ENCODE measurements at regions not wholly inside any gene's neighbourhood (a gene's known extent, or its start where the extent isn't known, plus 50 kb on each side); places are given as distances from the start of the nearest gene placed in this dataset.
"Not testable (repeated sequence)": the region's sequence is repeated elsewhere in the genome, so short reads cannot be mapped to it uniquely, and the experiment has no call there.

DNA sequence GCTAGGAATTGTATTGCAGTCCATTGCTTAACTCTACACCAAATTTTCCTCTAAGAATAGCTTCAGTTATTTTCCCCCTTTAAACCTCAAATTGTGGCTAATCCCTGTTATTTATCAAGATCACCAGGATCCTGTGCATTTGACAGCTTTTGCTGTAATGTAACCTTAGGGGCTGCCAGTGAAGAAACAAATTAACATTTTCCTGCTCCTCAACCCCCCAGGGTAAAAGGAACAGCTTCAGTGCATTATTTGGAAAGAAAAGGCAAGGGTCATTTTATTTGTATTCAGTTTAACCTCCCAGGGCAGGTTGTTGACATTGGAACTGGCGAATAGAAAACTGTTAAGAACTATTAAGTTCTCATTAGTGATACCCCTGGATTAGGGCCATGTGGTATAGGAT lies 57.0 kb downstream of the PCDH20 start:
- no peak for DNase-seq

GRCh38 chr13:61350341-61350740 lies 65.3 kb downstream of the PCDH20 start:
- no peak for DNase-seq

DNA sequence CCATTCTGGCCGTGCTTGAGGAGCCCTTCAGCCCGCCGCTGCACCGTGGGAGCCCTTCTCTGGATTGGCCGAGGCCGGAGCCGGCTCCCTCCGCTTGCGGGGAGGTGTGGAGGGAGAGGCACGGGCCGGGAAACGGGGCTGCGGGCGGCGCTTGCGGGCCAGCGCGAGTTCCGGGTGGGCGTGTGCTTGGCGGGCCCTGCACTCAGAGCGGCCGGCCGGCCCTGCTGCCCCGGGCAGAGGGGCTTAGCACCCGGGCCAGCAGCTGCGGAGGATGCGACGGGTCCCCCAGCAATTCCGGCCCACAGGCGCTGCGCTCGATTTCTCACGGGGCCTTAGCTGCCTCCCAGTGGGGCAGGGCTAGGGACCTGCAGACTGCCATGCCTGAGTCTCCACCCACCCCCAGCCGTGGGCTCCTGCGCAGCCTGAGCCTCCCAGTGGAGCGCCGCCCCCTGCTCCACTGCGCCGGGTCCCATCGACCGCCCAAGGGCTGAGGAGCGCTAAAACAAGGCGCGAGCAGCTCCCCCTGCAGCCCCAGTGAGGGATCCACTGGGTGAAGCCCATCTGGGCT lies 76.5 kb downstream of the PCDH20 start:
- no peak for DNase-seq

GRCh38 chr13:61316647-61317046 lies 99.0 kb downstream of the PCDH20 start:
- no peak for DNase-seq

GRCh38 chr13:61294467-61295191 lies 121.0 kb downstream of the PCDH20 start:
- no peak for DNase-seq

DNA sequence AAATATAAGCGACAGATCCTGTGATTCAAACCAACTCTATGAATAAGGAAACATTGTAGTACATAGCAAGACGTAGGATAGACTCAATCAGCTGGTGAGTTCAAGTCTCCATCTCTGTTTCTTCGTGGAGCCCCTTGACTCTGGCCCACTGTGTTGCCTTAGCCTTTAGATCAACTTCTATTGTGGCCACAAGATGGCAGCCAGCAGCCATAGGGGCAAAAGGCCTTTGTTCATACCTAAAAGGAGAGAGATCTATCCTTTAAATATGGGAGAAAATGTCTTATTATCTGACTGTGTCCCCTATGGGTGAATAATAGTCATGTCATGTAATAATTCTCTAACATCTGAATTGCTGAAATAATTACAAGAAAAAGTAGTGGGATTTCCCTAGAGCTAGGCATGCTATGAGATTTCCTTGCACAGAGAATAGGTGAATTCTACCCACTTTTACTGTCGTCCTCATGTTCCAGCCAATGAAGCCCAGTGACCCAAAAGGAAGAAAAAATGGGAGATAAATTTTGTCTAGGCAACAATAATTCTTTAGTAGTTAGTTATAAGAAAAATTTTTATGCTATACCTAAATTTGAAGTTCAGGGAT lies 129.4 kb downstream of the PCDH20 start:
- DNase-seq = no peak

GRCh38 chr13:61277586-61278276 lies 137.9 kb downstream of the PCDH20 start:
- DNase-seq = no peak

GRCh38 chr13:61277088-61277487 lies 138.6 kb downstream of the PCDH20 start:
- DNase-seq = no peak

DNA sequence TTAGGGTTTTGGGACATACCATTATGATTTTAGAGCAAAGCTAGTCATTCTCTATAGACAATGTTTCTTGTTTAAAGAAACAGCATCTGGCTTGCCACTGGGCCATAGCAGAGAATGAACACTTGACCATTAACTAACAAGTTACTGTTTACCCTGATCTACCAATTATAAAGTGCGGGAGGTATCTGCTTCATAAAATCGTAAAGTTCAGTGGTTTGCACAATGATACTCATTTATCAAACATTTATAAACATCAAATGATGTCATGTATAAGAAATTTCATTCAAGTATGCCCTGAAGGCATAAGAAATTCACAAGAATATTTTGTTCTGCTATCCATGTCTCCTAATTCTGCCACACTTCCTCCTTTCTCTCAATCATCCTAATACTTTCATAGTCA lies 139.2 kb downstream of the PCDH20 start:
- no peak for DNase-seq

DNA sequence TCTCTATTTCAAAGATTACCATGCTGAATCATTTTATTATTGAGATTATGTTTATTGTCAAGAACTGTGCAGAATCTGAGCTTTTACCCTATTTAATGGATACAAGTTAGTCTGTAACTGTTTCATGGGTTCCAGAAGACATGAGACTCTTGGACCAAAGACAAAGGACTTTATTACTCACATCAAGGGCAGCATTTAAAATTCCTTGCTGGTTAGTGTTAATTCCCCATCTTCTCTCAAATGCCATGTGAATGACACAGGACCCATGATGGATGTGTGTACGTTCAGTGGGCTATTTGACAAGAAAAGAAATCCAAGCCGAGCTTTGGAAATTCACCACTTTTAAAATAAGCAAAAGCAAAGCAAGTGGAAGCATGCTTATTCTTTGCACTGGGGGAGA lies 139.9 kb downstream of the PCDH20 start:
- DNase-seq = no peak

GRCh38 chr13:61275251-61275650 lies 140.4 kb downstream of the PCDH20 start:
- no peak for DNase-seq

GRCh38 chr13:61266896-61267295 lies 148.8 kb downstream of the PCDH20 start:
- not testable (repeated sequence) for DNase-seq

DNA sequence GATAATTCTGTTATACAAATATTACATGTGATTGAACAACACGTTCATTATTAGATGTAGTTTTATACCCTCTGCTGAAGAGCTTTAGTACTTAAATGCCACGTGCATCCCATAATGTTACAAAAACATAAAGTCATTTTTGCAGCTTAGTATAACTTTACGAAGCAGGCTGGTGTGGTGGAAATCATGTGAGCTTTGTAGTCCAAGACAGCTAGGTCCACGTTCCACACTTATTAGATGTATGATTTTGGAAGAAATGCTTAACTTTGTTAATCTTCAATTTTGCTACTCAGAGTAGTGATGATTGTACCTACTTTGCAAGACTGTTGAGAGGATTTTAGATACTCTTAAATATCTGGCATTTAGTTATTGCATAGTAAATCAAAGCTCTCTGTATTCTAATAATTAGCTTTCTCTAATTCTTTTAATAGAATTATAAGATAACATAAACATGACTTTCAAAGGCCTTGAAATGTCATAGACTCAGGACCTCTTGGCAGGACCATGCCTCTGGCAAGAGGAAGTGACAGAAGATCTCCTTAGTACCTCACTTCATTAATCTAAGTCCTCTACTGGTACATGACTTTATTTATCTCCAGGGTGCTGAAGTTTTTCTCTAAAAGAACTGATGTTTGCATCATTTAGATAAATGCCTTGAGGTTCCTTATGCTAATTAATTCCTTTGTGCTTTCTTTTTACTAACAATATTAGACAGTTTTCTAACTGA lies 153.7 kb downstream of the PCDH20 start:
- DNase-seq = no peak

GRCh38 chr13:61258185-61258584 lies 157.5 kb downstream of the PCDH20 start:
- no peak for DNase-seq

DNA sequence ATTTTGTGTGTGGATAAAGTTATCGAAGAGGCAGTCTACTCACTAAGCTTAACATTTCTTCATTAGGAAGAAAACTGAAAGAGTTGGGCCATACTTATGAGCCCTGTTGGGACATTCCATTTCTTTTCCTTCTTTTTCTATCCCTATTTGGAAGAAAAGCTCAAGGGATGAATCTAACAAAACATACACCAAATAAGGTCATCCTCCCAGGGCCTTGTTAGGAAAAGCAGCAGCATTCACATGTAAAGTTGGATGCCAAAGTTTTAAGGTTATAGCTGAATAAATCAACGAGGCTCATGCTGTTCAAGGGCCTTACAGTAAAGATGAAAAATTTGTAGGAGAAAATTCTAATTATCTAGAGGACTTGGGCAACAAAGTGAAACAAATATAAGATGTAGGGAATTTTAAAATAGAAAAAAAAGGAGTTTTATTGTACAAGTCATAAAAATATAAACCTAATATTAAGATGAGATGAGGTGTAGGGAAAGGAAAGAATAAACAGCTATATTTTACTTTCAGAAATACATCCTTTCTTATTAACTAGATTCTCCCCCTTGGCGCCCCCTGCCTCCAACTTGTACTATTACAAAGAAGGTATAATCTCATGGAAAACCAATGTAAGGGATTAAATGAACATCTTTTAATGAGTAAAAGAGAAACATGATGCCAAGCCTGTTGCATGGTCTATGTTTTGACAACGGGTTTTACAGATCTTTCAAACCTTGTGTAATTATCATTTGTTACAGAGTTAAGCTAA lies 160.4 kb downstream of the PCDH20 start:
- no peak for DNase-seq

DNA sequence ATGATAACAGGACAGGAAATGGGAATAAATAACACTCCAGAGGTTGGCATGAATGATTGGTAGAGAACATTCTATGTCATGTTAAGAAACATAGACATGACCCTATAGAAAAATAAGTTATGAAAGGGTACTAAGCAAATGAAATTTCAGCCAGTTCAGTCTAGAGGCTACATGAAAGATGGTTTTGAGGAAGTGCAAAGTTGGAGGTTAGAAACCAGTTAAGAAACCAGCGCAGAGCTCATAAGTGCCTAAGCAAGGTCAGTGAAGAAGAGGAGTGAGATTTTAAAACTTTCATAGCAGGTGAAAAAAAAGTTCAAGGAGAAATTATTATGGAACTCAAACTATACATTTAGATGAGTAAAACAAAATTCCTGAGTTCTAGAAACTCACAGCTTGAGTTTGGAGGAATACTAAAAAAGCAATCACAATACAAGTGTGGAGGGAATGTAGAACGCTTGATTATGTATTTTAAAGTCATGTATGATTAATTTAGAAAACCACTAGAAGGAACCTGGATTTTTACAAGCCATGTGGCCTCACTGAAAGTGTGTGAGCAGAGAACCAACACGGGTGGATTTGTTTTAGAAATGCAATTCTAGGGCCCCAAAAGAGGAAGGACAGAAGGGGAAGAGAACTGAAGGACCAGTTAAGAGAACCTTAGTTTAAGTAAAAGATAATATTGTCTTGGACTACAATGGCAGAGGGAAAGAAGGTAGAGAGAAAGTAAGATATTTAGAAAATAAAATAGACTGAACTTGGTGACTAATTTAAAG lies 162.4 kb downstream of the PCDH20 start:
- DNase-seq = peak; percentile 63

DNA sequence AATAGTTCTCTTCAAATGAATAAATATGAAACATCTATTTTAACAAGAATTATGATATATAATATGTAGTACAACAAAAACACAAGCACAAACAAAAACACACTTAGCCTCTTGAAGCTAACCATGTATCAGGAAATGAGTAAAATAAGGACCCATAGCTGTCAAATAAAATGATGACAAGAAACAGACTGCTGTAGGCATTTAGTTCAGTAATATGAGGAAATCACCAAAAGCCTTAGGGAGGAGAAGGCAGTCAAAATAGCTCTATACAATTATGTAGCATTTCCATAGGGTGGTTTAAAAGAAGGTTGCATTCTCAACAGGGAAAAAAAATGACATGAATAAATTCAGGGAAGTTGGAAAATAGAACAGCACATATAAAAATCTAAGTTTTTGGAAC lies 163.4 kb downstream of the PCDH20 start:
- no peak for DNase-seq

DNA sequence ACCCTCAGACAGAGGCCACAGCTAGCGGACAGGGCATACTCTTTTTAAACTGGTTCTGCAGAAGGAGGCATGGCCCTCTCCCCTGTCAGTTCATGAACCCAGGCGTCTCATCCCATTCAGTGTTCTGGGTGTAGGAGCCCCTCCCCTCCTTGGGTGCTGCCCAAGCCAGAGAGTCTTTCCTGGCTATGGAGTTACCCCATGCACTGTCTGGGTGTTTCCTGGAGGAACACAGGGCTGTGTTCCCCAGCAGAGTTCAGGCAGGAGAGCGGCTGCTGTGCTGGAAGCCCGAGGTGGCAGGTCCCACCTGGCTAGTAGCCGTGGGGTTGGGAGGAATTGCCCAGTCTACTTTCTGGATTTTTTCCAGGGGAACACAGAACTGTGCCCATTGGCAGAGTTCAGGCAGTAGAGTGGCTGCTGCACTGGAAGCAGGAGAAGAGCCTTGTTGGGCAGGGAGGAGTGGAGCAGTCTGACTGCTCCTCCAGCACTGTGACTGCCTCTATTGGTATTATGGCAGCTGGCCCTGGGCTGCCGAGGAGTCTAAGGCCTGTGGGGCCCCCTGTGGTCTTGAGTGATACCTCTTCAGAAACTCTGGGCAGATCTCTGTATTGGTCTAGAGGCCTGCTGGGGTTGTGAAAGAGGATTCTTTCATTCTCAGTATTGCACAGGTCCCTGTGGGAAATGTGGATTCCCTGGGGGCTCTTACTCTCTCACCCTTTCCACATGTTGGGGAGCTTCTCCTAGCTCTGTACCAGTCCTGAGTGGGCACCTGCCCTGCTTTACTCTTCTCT lies 168.3 kb downstream of the PCDH20 start:
- no peak for DNase-seq

GRCh38 chr13:61246351-61246750 lies 169.3 kb downstream of the PCDH20 start:
- no peak for DNase-seq

DNA sequence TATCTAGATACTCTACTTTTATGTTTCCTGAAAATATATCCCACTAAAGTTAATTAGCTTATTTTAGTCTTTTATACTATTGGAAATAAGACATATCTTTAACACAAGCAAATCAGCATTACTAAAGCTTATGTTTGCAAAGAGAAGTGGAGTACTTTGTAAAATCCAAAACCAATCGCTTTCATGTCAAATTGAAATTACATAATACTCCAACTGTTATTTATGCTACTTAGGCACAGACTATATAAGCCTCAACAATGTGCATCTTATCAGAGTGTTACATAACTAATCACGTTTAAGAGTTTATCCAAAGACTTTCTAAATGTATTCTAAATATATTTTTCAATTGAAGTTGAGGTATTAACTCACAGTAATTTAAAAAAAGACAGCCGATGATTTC lies 200.0 kb downstream of the PCDH20 start:
- DNase-seq = no peak

- DNase-seq = no peak
These were observed 200.5 kb downstream of the PCDH20 start for GRCh38 chr13:61215116-61215515.

All from MV-4-11 (cell line).